HG03354 (cell line): ENCODE measurements at regions not wholly inside any gene's neighbourhood (a gene's known extent, or its start where the extent isn't known, plus 50 kb on each side); places are given as distances from the start of the nearest gene placed in this dataset.
A peak's percentile ranks its signal among the peaks of the same experiment; 100 is the strongest.
"Not testable (repeated sequence)": the region's sequence is repeated elsewhere in the genome, so short reads cannot be mapped to it uniquely, and the experiment has no call there.

Source experiments
- ATAC-seq: cut with Tn5 transposase; IDR thresholded peaks from one replicate; pipeline ENCODE4 v1.9.1; 2021; ENCODE audit warnings: mild to moderate bottlenecking; ENCODE audit not compliant: unreplicated experiment, poor library complexity, severe bottlenecking

DNA sequence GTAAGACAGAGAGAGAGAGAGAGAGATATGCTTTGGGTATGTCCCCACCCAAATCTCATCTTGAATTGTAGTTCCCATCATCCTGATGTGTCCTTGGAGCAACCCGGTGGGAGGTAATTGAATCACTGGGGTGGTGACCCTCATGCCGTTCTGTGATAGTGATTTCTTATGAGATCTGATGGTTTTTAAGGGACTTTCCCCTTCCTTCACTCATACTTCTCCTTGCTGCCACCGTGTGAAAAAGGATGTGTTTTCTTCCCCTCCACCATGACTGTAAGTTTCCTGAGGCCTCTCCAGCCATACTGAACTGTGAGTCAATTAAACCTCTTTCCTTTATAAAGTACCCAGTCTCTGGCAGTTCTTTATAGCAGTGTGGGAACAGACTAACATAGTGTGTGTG lies 60.3 kb downstream of the EOMES start:
- no peak for ATAC-seq

DNA sequence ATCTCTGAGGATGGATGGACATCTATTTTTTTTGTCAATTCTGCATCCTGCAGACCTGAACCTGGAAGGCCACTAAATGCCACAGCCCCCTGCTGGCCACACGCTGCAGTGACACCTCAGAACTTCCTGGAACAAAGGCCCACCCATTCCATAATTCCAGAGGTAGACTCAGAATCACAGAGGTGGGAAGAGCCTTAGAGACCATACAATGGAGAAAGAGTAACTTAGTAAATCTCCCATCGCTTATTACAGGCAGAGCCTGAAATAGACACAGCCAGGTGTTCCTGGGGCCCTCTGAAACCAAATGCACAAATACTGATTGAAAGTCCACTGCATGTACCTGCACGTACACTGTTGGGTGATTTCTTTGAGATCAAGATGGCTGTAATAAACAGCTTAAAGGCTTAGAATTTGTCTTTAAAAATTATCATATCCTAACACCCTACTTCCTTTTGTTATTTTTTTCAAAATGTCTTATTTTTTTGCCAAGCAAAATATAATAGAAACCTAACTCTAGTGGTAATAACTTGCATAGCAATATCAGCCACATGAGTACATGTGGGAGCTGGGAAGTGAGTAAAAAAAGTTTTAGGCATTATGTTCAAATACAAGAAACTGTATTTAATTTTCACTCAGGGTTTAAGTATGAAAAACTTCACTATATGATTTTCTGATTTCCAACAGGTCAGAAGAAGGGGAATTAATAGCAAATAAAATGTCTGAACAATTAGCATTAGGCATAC lies 62.7 kb downstream of the EOMES start:
- peak; percentile 82 for ATAC-seq

DNA sequence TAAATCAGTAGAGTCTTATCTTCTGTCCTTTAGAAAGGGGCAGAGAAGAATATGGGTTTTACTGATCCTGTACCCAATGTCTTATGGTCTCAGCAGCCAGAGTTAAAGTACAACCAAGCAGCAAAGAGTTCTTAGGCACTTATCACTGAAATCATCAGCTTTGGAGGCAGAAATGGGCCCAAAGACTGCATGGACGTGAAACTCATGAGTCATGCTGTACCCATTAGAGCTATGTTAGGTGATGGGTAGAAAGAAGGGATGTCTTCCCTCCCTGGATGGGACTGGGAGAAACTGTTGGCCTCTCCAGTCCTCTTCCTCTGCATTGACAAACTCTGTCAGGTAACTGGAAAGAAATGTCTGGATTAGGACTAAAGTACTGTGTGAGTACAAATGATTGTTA lies 63.4 kb downstream of the EOMES start:
- ATAC-seq, result peak; percentile 21

GRCh38 chr3:27657871-27658270 lies 64.3 kb downstream of the EOMES start:
- ATAC-seq, result no peak

DNA sequence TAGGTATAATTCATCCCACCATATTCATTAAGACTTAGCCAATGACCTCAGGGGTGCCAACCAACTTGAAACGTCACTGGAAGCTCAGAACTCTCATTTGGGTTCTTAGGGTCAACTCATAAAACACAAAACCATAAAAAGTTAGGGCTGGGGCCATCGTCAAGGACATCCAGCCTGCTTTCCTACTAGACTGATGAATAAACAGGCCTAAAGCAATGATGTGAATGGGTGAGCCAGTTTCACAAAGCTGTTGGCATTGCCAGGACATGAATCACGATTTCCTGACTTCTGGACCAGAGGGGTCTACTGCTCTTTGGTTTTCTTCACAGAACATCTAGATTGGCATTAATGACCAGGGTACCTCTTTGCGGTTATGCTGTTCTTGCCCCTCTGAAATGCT lies 64.7 kb downstream of the EOMES start:
- no peak for ATAC-seq

- ATAC-seq, result no peak
These were observed 65.3 kb downstream of the EOMES start for GRCh38 chr3:27656790-27657189.

GRCh38 chr3:27655547-27655946 lies 66.6 kb downstream of the EOMES start:
- no peak for ATAC-seq

DNA sequence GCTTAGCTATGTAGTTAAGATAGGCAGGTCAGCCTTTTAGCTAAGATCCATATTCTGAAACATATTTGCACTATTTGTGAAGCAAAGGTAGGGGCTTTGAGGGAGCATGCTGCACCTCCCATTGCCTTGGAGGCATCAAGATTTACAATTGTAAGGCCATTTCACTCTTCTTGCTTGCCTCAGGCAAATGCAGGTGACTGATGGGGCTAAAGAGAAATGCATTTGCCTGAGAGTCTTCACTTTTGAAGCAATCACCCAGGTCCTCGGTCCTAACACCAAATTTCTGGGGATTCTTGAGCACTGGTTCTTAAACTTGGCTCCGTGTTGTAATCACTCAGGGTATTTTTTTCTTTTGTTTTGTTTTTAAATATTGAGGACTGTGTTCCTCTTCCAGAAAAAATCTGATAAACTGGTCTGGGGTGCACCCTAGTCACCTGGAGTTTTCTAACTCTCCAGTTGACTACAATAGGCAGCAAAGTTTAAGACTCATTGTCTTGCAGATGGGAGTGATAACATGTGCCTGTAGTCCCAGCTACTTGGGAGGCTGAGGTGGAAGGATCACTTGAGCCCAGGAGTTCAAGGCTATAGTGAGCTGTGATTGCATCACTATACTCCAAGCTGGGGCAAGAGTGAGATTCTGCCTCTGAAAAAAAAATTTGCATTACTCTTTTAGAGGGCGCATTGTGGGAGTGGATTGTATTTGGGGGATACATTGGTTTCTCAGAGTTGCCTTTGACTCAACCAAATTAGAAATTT lies 68.1 kb downstream of the EOMES start:
- ATAC-seq, result no peak

DNA sequence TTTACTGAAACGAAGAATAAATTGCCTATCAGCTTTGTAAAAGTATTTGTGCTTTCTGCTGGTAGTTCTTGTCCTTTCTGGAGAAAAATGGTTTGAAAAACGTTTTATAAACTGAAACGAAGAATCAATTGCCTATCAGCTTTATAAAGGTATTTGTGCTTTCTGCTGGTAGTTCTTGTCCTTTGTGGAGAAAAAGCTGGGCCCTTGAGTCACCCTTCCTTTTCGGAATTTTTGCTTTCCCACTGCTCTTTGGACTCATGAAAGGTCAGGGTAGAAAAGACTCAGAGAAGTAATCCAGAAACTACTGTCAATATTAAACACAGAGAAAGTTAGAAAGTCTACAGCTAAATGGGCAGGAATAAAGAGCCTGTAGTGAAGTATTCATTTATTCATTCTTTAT lies 72.8 kb downstream of the EOMES start:
- ATAC-seq, result no peak

- no peak for ATAC-seq
These were observed 75.2 kb downstream of the EOMES start for GRCh38 chr3:27646896-27647295.

DNA sequence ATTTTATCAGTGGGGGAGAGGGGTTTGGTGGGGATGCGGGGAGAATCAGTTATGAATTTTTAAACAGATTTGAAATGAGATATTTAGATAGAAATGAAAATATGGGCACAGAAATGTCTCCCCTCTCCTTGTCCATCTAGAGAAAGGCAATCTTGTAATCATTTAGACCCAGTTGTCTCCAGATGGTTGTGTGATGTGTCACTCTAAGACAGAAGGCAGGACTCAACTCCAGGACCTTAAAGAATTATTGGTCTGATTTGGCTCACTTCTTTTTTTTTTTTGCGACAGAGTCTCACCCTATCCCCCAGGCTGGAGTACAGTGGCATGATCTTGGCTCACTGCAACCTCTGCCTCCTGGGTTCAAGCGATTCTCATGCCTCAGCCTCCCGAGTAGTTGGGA lies 77.2 kb downstream of the EOMES start:
- ATAC-seq, result no peak

GRCh38 chr3:27643355-27643754 lies 78.8 kb downstream of the EOMES start:
- ATAC-seq, result no peak

DNA sequence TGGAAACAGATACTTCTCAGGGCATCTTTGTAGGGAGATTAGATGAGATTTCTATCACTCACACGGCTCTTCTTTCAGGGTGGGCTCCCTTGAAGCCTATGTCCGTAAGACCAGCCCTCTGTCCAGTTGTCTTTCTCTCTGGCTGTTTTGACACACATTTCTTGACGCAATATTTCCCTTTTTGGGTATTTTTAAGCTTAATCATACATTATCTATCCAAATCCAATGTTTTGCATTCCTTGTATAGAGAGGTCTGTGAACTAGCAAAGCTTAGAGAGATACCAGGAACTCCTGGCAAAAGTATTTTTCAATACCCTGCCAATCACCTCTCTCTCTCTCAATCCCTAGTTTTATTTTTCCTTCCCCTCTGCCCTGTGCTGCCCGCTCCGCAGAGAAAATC lies 79.3 kb downstream of the EOMES start:
- no peak for ATAC-seq

GRCh38 chr3:27641888-27642601 lies 80.1 kb downstream of the EOMES start:
- ATAC-seq, result no peak

- ATAC-seq, result no peak
These were observed 80.8 kb downstream of the EOMES start for GRCh38 chr3:27641271-27641800.

DNA sequence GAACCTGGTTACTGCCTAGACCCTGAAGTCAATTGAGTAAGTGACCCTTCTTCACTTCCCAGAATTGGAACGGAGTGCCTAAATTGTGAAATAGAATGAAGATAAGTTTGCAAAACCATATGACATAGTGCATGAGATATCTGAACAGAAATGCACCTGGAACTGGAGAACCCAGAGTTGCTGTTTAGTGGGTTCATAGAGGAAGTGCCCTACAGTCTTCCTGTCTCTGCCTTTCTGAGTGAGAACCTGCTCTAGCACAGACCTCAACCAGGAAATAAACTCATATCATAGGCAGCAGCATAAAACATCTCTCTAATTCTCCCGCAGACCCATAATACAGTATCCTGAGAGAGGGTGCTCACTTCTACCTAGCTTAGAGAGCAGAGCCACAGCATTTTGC lies 82.9 kb downstream of the EOMES start:
- ATAC-seq, result no peak

DNA sequence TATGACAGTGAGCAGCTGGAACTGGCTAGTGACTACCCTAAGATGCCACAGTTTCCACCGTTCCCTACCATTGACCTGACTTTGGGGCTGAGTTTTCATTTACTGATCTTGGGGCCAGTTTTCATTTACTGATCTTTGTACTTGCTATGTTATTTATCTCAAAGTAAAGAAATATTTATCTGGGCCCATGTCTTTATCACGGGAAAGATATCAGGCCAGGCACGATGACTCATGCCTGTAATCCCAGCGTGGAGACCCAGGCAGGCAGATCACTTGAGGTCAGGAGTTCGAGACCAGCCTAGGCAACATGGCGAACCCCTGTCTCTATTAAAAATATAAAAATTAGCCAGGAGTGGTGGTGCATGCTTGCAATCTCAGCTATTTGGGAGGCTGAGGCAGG lies 83.5 kb downstream of the EOMES start:
- ATAC-seq, result no peak

GRCh38 chr3:27637346-27637995 lies 84.7 kb downstream of the EOMES start:
- ATAC-seq, result no peak

- ATAC-seq, result not testable (repeated sequence)
These were observed 87.1 kb downstream of the EOMES start for GRCh38 chr3:27635006-27635405.

DNA sequence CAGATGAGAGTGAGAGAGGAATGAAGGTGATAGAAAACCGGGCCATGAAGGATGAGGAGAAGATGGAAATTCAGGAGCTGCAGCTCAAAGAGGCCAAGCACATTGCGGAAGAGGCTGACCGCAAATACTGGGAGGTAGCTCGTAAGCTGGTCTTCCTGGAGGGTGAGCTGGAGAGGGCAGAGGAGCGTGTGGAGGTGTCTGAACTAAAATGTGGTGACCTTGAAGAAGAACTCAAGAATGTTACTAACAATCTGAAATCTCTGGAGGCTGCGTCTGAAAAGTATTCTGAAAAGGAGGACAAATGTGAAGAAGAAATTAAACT lies 88.9 kb downstream of the EOMES start:
- peak; percentile 22 for ATAC-seq
